GM23248 (cell line): ENCODE measurements at regions not wholly inside any gene's neighbourhood (a gene's known extent, or its start where the extent isn't known, plus 50 kb on each side); places are given as distances from the start of the nearest gene placed in this dataset.

Experiments
- DNase-seq: peaks from one replicate; pipeline ENCODE4 v3.0.0-alpha.2; 2015
- H2AFZ ChIP-seq: fragments of 200-600 bp; sonication (generic); 2 replicates; pipeline ENCODE4 v1.6.1; 2016; ENCODE audit warnings: antibody characterized with exemption
- H3F3A ChIP-seq: fragments of 200-600 bp; sonication (generic); 2 replicates; pipeline ENCODE4 v1.6.1; 2016; ENCODE audit warnings: mild to moderate bottlenecking, antibody characterized with exemption, mixed run types; ENCODE audit not compliant: insufficient read depth
- H3K27ac ChIP-seq: fragments of 200-600 bp; sonication (generic); 2 replicates; pipeline ENCODE4 v1.5.1; 2016; ENCODE audit warnings: mild to moderate bottlenecking
- H3K27me3 ChIP-seq: fragments of 200-600 bp; sonication (generic); replicated peaks from 2 replicates; pipeline ENCODE4 v1.6.1; 2016; ENCODE audit warnings: mild to moderate bottlenecking; ENCODE audit not compliant: insufficient read depth
- H3K36me3 ChIP-seq: fragments of 200-600 bp; sonication (generic); 2 replicates; pipeline ENCODE4 v1.6.1; 2016; ENCODE audit warnings: low read depth, mild to moderate bottlenecking
- H3K4me1 ChIP-seq: fragments of 200-600 bp; sonication (generic); 2 replicates; pipeline ENCODE4 v1.6.1; 2016; ENCODE audit warnings: mild to moderate bottlenecking; ENCODE audit not compliant: insufficient read depth
- H3K4me2 ChIP-seq: fragments of 200-600 bp; sonication (generic); one replicate; pipeline ENCODE4 v1.6.1; 2016; ENCODE audit warnings: mild to moderate bottlenecking; ENCODE audit not compliant: unreplicated experiment
- H3K4me3 ChIP-seq: fragments of 200-600 bp; sonication (generic); 2 replicates; pipeline ENCODE4 v1.5.1; 2016; ENCODE audit warnings: mild to moderate bottlenecking
- H3K79me2 ChIP-seq: fragments of 200-600 bp; sonication (generic); 2 replicates; pipeline ENCODE4 v1.6.1; 2016; ENCODE audit warnings: mild to moderate bottlenecking; ENCODE audit not compliant: insufficient read depth
- H3K9ac ChIP-seq: fragments of 200-600 bp; sonication (generic); 2 replicates; pipeline ENCODE4 v1.6.1; 2016; ENCODE audit warnings: mild to moderate bottlenecking
- H3K9me2 ChIP-seq: fragments of 200-600 bp; sonication (generic); 2 replicates; pipeline ENCODE4 v1.6.1; 2016; ENCODE audit warnings: mixed run types, mild to moderate bottlenecking, moderate library complexity; ENCODE audit not compliant: insufficient read depth
- H3K9me3 ChIP-seq: fragments of 200-600 bp; sonication (generic); one replicate; pipeline ENCODE4 v1.6.1; 2017; ENCODE audit warnings: low read depth
- H4K20me1 ChIP-seq: fragments of 200-600 bp; sonication (generic); 2 replicates; pipeline ENCODE4 v1.6.0; 2016; ENCODE audit not compliant: insufficient read depth
- EZH2 ChIP-seq: fragments of 200-600 bp; sonication (generic); IDR thresholded peaks from 2 replicates; pipeline ENCODE4 v1.6.1; 2018; ENCODE audit warnings: antibody characterized with exemption, mild to moderate bottlenecking; ENCODE audit not compliant: insufficient read depth, poor library complexity, severe bottlenecking
- EZH2phosphoT487 ChIP-seq: fragments of 200-600 bp; sonication (generic); IDR thresholded peaks from 2 replicates; pipeline ENCODE4 v1.6.1; 2018; ENCODE audit warnings: antibody characterized with exemption, moderate library complexity, mild to moderate bottlenecking, low read depth; ENCODE audit not compliant: insufficient read depth
- WGBS, 2 experiments: methylation state at CpG; one replicate each; pipeline ENCODE4 v1.1.6; 2015 to 2017; ENCODE audit warnings: low lambda C conversion rate in 2 of 2, low coverage in 1 of 2; ENCODE audit errors: missing lambda C conversion rate in 2 of 2; 5-methylcytosine and 5-hydroxymethylcytosine counted together
- in situ Hi-C: fragments of 300-500 bp; cut with MboI; formaldehyde crosslinking; loops from 2 replicates; pipeline ENCODE4 v1.15.0; 2020

DNA sequence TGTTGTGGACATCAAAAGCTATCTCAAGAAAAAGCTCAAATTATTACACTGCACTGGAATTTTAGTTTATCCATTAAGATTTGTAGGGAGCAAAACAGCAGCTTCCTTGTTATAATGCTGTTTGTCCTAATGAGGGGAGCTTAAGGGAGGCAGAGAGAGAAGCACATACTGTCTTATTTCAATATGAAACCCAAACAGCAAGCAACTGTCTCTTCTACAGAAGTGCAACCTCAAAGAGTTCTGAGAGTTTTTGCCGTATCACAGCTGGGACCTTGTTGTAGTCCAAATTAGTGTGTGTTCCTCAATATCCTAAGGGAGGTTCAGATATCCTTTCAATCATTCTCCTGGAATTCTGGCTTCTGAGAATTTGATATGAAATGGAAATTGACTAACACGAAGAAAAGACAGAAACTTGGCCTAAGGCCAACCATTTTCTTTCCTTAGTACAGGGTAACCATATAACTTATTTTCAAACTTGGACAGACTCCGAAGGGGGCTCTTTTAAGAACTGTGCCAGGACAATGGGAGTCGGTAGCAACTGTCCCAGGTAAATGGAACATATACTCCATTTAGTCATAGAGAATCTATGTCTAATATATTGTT lies 149.3 kb upstream of the CCN2 start:
- in situ Hi-C loops, result no loop called here
- Histone ChIP-seq H3K4me2 (no peak overlapping the region), H3K9ac (no peak overlapping the region), H3K27ac (no peak overlapping the region), H3K79me2 (no peaks in the 10 kb centered on the region), H3K4me1 (peaks cover 6% of the 10 kb centered on the region), H4K20me1 (no peaks in the 10 kb centered on the region), H3K27me3 (no peaks in the 10 kb centered on the region), H3K9me3 (no peaks in the 10 kb centered on the region), H2AFZ (no peak overlapping the region), H3K9me2 (no peaks in the 10 kb centered on the region), H3K4me3 (no peak overlapping the region), H3F3A (no peaks in the 10 kb centered on the region), H3K36me3 (no peaks in the 10 kb centered on the region)
- no peak for DNase-seq
- TF ChIP-seq EZH2 (no peak), EZH2phosphoT487 (no peak)
- 69 to 76% methylated on average over 4 of the region's 4 CpGs for WGBS, 2 experiments

DNA sequence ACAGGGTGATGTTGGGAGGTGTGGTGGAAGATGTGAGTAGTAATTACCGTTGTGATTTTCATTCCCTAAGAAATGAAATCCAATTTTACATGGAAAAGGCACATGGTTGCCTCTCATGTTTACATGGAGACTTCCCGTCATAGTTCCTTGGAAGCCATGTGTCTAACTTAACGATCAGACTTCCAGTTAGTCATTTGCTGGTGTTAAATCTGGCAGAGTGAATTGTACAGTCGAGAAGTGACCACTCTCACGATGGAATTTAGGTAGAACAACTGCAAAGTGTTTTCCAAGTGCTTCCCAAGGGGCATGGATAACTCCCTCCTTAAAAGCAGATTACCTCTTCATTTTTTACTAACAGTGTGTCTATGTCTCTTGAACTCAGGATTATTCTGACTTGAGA lies 145.8 kb upstream of the CCN2 start:
- Histone ChIP-seq H2AFZ (peak overlapping the region; percentile 80), H3K27me3 (no peaks in the 10 kb centered on the region), H3F3A (no peaks in the 10 kb centered on the region), H3K4me3 (no peak overlapping the region), H3K4me2 (no peak overlapping the region), H3K36me3 (no peaks in the 10 kb centered on the region), H3K9me2 (no peaks in the 10 kb centered on the region), H4K20me1 (no peaks in the 10 kb centered on the region), H3K27ac (no peak overlapping the region), H3K9ac (no peak overlapping the region), H3K9me3 (no peaks in the 10 kb centered on the region), H3K79me2 (no peaks in the 10 kb centered on the region), H3K4me1 (peaks cover 6% of the 10 kb centered on the region)
- no peak for TF ChIP-seq EZH2phosphoT487
- TF ChIP-seq EZH2, result no peak
- in situ Hi-C loops, result no loop called here
- DNase-seq, result peak; percentile 61
- WGBS, 2 experiments, result 3 to 8% methylated on average over 5 of the region's 5 CpGs

GRCh38 chr6:132096245-132096644 lies 145.1 kb upstream of the CCN2 start:
- Histone ChIP-seq H3K9me3 (no peaks in the 10 kb centered on the region), H3K27ac (no peak overlapping the region), H3F3A (no peaks in the 10 kb centered on the region), H3K4me3 (no peak overlapping the region), H3K27me3 (no peaks in the 10 kb centered on the region), H3K4me2 (no peak overlapping the region), H3K36me3 (no peaks in the 10 kb centered on the region), H3K9me2 (no peaks in the 10 kb centered on the region), H3K4me1 (peaks cover 6% of the 10 kb centered on the region), H3K9ac (no peak overlapping the region), H2AFZ (peak overlapping the region; percentile 40; the same call in 1 of the 2 replicates), H4K20me1 (no peaks in the 10 kb centered on the region), H3K79me2 (no peaks in the 10 kb centered on the region)
- in situ Hi-C loops, result no loop called here
- TF ChIP-seq EZH2 (no peak), EZH2phosphoT487 (no peak)
- peak; percentile 29 for DNase-seq
- 52 to 67% methylated on average over 3 of the region's 3 CpGs for WGBS, 2 experiments

- Histone ChIP-seq H3K4me3 (no peak overlapping the region), H4K20me1 (no peaks in the 10 kb centered on the region), H3K9ac (no peak overlapping the region), H3K36me3 (no peaks in the 10 kb centered on the region), H3F3A (peaks cover 21% of the 10 kb centered on the region), H3K79me2 (no peaks in the 10 kb centered on the region), H3K4me2 (no peak overlapping the region), H3K27ac (no peak overlapping the region), H2AFZ (no peak overlapping the region), H3K9me2 (no peaks in the 10 kb centered on the region), H3K9me3 (no peaks in the 10 kb centered on the region), H3K27me3 (no peaks in the 10 kb centered on the region), H3K4me1 (peaks cover 36% of the 10 kb centered on the region)
- WGBS, 2 experiments, result 97 to 100% methylated on average over 2 of the region's 2 CpGs
- in situ Hi-C loops, result no loop called here
- TF ChIP-seq EZH2, result no peak
- TF ChIP-seq EZH2phosphoT487, result no peak
- no peak for DNase-seq
Observed at GRCh38 chr6:132089173-132089572, 138.0 kb upstream of the CCN2 start.

DNA sequence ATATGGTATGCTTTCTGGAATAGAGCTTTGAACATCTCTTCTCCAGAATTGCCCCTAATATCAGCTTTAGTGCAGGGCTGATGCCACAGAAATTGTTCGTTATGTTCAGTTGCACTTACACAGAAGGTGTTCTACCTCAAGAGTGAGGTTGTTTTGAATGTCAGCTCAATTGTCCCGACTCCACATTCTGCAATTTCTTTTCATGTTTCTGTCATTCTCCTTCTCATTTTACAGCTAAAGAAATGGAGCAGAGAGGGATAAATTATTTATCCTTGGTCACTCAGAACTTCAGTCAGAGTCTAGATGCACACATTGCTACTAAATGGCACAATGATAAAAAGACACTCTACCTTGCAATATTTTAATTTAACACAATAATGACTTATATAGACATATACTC lies 137.0 kb upstream of the CCN2 start:
- Histone ChIP-seq H3K4me2 (no peak overlapping the region), H4K20me1 (no peaks in the 10 kb centered on the region), H3K9ac (no peak overlapping the region), H3K79me2 (no peaks in the 10 kb centered on the region), H3K9me2 (no peaks in the 10 kb centered on the region), H3K4me1 (peaks cover 47% of the 10 kb centered on the region), H3K27ac (no peak overlapping the region), H2AFZ (no peak overlapping the region), H3K9me3 (no peaks in the 10 kb centered on the region), H3F3A (peaks cover 28% of the 10 kb centered on the region), H3K4me3 (no peak overlapping the region), H3K36me3 (no peaks in the 10 kb centered on the region), H3K27me3 (no peaks in the 10 kb centered on the region)
- WGBS, 2 experiments, result 95 to 96% methylated on average over 2 of the region's 2 CpGs
- no peak for DNase-seq
- in situ Hi-C loops, result no loop called here
- TF ChIP-seq EZH2, result no peak
- TF ChIP-seq EZH2phosphoT487, result no peak
